GM13977 (cell line): ENCODE measurements at regions not wholly inside any gene's neighbourhood (a gene's known extent, or its start where the extent isn't known, plus 50 kb on each side); places are given as distances from the start of the nearest gene placed in this dataset.
"Not testable (repeated sequence)": the region's sequence is repeated elsewhere in the genome, so short reads cannot be mapped to it uniquely, and the experiment has no call there.

ENCODE experiments used
- DNase-seq: peaks from one replicate; pipeline ENCODE4 v3.0.0; 2012; ENCODE audit warnings: low spot score
- CTCF ChIP-seq: IDR thresholded peaks from 2 replicates; pipeline ENCODE4 v1.5.1; 2012; ENCODE audit warnings: mild to moderate bottlenecking, control low read depth; ENCODE audit not compliant: insufficient read depth; ENCODE audit errors: extremely low read depth, missing control alignments
- in situ Hi-C: fragments of 300-500 bp; cut with MboI; formaldehyde crosslinking; loops from one replicate; pipeline ENCODE4 v1.12.0; 2022; ENCODE audit warnings: low sequenced_read_pairs, low pct_unique_long_range_greater_than_20kb, mixed read lengths, inconsistent platforms; ENCODE audit not compliant: unreplicated experiment

GRCh38 chr16:22691335-22691734, 122.6 kb upstream of the HS3ST2 start:
- no peak for DNase-seq
- TF ChIP-seq CTCF: no peak
- in situ Hi-C loops: no loop called here

GRCh38 chr16:22692034-22692433, 121.9 kb upstream of the HS3ST2 start:
- DNase-seq: no peak
- no peak for TF ChIP-seq CTCF
- in situ Hi-C loops: no loop called here

GRCh38 chr16:22692916-22693637, 120.9 kb upstream of the HS3ST2 start:
- no peak for DNase-seq
- in situ Hi-C loops: no loop called here
- TF ChIP-seq CTCF: no peak

GRCh38 chr16:22693638-22694340, 120.2 kb upstream of the HS3ST2 start:
- DNase-seq: no peak
- no peak for TF ChIP-seq CTCF
- in situ Hi-C loops: no loop called here

- no peak for DNase-seq
- TF ChIP-seq CTCF: no peak
- in situ Hi-C loops: loop anchor here (5.0 kb wide), 1 partner anchor 1113 kb away; no protein-coding TSS in a partner anchor
These were observed 119.0 kb upstream of the HS3ST2 start for GRCh38 chr16:22694887-22695382.

GRCh38 chr16:22695773-22696172, 118.2 kb upstream of the HS3ST2 start:
- in situ Hi-C loops: loop anchor here (5.0 kb wide), 1 partner anchor 1113 kb away; no protein-coding TSS in a partner anchor

GRCh38 chr16:22699356-22699755, 114.6 kb upstream of the HS3ST2 start:
- TF ChIP-seq CTCF: no peak
- DNase-seq: no peak
- in situ Hi-C loops: loop anchor here (5.0 kb wide), 1 partner anchor 1117 kb away; no protein-coding TSS in a partner anchor

More at GRCh38 chr16:22695773-22696172, 118.2 kb upstream of the HS3ST2 start:
- not testable (repeated sequence) for DNase-seq
